HCT116 (cell line): ENCODE measurements at regions not wholly inside any gene's neighbourhood (a gene's known extent, or its start where the extent isn't known, plus 50 kb on each side); places are given as distances from the start of the nearest gene placed in this dataset.

Source experiments
- EGR1 ChIP-seq: IDR thresholded peaks from 2 replicates; pipeline ENCODE4 v1.6.1; 2012; ENCODE audit warnings: low read depth
- EZH2 ChIP-seq: fragments of 200-600 bp; sonication (generic); IDR thresholded peaks from 2 replicates; pipeline ENCODE4 v1.6.1; 2017; ENCODE audit warnings: antibody characterized with exemption, mixed run types
- JUND ChIP-seq: IDR thresholded peaks from 2 replicates; pipeline ENCODE4 v1.6.1; 2012
- POLR2A ChIP-seq: IDR thresholded peaks from 2 replicates; pipeline ENCODE4 v1.7.0; 2011; ENCODE audit warnings: borderline replicate concordance; ENCODE audit not compliant: insufficient read depth, insufficient read length; ENCODE audit errors: extremely low read depth
- POLR2AphosphoS5 ChIP-seq: IDR thresholded peaks from 2 replicates; pipeline ENCODE4 v1.6.1; 2011; ENCODE audit warnings: mild to moderate bottlenecking, low read depth, low read length, moderate library complexity
- RAD21 ChIP-seq: IDR thresholded peaks from 2 replicates; pipeline ENCODE4 v1.6.1; 2012; ENCODE audit warnings: low read depth, mild to moderate bottlenecking
- SIN3A ChIP-seq: IDR thresholded peaks from 2 replicates; pipeline ENCODE4 v1.6.1; 2012; ENCODE audit warnings: low read depth
- TF ChIP-seq, protein P1 (sequence below), 3 experiments: fragments of 200-600 bp in 1 of 3; sonication (generic) in 1 of 3; IDR thresholded peaks in 2 of 3; conservative IDR thresholded peaks in 1 of 3; 2 replicates each; pipeline ENCODE4 v1.5.1; 2012 to 2017; ENCODE audit warnings: low read depth in 2 of 3, low read length in 2 of 3, antibody characterized with exemption in 1 of 3, borderline replicate concordance in 1 of 3, control low read depth in 1 of 3, mild to moderate bottlenecking in 1 of 3, mixed read lengths in 1 of 3, mixed run types in 1 of 3, moderate library complexity in 1 of 3; ENCODE audit not compliant: insufficient read depth in 1 of 3
- TF ChIP-seq, protein P2 (sequence below): IDR thresholded peaks from 2 replicates; pipeline ENCODE4 v1.6.1; 2012; ENCODE audit warnings: low read depth
- TF ChIP-seq, protein P3 (sequence below): IDR thresholded peaks from 2 replicates; pipeline ENCODE4 v1.6.1; 2012

DNA sequence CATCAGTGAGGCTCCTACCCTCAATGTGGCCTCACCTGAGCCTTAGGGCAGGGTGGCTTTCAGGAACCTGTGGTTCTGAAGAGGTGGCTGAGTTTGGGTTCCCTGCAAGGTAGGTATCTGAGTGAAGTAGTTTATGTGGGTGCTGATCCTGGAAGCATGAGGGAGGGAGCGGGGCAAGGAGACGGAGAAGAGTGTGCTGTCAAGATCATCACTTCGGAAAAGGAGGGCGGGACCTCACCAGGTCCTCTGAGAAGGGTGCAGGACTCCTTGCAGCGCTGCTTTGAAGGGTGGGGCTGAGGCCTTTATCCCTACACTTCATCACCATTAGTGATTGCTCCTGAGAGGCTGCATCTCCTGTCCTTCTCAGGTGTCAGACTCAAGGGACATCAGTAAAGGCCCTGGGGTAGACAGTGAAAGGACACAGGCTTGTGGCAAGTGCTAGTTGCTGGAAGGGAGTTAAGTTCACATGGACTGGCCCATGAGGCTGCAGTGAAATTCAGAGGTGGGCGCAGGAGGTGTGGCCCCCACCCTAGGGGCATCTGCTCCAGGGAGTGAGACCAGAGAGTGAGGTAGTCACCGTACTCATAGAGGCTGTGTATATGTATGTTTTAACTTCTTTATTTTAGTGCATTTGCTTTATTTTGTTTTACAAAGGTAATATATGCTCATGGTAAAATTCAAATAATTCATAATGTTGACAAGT, 57.3 kb upstream of the GALNT2 start:
- TF ChIP-seq POLR2A, result no peak
- TF ChIP-seq, protein P1, sequence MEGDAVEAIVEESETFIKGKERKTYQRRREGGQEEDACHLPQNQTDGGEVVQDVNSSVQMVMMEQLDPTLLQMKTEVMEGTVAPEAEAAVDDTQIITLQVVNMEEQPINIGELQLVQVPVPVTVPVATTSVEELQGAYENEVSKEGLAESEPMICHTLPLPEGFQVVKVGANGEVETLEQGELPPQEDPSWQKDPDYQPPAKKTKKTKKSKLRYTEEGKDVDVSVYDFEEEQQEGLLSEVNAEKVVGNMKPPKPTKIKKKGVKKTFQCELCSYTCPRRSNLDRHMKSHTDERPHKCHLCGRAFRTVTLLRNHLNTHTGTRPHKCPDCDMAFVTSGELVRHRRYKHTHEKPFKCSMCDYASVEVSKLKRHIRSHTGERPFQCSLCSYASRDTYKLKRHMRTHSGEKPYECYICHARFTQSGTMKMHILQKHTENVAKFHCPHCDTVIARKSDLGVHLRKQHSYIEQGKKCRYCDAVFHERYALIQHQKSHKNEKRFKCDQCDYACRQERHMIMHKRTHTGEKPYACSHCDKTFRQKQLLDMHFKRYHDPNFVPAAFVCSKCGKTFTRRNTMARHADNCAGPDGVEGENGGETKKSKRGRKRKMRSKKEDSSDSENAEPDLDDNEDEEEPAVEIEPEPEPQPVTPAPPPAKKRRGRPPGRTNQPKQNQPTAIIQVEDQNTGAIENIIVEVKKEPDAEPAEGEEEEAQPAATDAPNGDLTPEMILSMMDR (IDR thresholded peaks at IDR 0.05 in 2 of 3, conservative IDR thresholded peaks at IDR 0.05 in 1 of 3; ENCODE audit: borderline replicate concordance in 1 of 3, insufficient read depth in 1 of 3, low read depth in 2 of 3, low read length in 2 of 3), result no peak
- no peak for TF ChIP-seq POLR2AphosphoS5
- TF ChIP-seq, protein P2, sequence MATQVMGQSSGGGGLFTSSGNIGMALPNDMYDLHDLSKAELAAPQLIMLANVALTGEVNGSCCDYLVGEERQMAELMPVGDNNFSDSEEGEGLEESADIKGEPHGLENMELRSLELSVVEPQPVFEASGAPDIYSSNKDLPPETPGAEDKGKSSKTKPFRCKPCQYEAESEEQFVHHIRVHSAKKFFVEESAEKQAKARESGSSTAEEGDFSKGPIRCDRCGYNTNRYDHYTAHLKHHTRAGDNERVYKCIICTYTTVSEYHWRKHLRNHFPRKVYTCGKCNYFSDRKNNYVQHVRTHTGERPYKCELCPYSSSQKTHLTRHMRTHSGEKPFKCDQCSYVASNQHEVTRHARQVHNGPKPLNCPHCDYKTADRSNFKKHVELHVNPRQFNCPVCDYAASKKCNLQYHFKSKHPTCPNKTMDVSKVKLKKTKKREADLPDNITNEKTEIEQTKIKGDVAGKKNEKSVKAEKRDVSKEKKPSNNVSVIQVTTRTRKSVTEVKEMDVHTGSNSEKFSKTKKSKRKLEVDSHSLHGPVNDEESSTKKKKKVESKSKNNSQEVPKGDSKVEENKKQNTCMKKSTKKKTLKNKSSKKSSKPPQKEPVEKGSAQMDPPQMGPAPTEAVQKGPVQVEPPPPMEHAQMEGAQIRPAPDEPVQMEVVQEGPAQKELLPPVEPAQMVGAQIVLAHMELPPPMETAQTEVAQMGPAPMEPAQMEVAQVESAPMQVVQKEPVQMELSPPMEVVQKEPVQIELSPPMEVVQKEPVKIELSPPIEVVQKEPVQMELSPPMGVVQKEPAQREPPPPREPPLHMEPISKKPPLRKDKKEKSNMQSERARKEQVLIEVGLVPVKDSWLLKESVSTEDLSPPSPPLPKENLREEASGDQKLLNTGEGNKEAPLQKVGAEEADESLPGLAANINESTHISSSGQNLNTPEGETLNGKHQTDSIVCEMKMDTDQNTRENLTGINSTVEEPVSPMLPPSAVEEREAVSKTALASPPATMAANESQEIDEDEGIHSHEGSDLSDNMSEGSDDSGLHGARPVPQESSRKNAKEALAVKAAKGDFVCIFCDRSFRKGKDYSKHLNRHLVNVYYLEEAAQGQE, result no peak
- TF ChIP-seq, protein P3, sequence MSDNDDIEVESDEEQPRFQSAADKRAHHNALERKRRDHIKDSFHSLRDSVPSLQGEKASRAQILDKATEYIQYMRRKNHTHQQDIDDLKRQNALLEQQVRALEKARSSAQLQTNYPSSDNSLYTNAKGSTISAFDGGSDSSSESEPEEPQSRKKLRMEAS, result no peak
- TF ChIP-seq SIN3A, result no peak
- TF ChIP-seq EZH2, result no peak
- TF ChIP-seq JUND, result no peak
- TF ChIP-seq EGR1, result no peak
- no peak for TF ChIP-seq RAD21
